IPS-18a (cell line): ENCODE measurements at regions not wholly inside any gene's neighbourhood (a gene's known extent, or its start where the extent isn't known, plus 50 kb on each side); places are given as distances from the start of the nearest gene placed in this dataset.
"Not testable (repeated sequence)": the region's sequence is repeated elsewhere in the genome, so short reads cannot be mapped to it uniquely, and the experiment has no call there.

Experiments used
- H3K27ac ChIP-seq: one replicate; pipeline ENCODE4 v1.5.1; 2013; ENCODE audit warnings: low read length
- H3K27me3 ChIP-seq: one replicate; pipeline ENCODE4 v1.6.1; 2013; ENCODE audit warnings: mild to moderate bottlenecking, low read length; ENCODE audit not compliant: control insufficient read depth, insufficient read depth
- H3K36me3 ChIP-seq: one replicate; pipeline ENCODE4 v1.6.1; 2013; ENCODE audit warnings: low read depth, low read length; ENCODE audit not compliant: control insufficient read depth
- H3K4me1 ChIP-seq: one replicate; pipeline ENCODE4 v1.6.1; 2013; ENCODE audit warnings: low read depth, low read length; ENCODE audit not compliant: control insufficient read depth
- H3K4me3 ChIP-seq: one replicate; pipeline ENCODE4 v1.5.1; 2013; ENCODE audit warnings: low read length
- H3K9ac ChIP-seq: one replicate; pipeline ENCODE4 v1.6.1; 2013; ENCODE audit warnings: mild to moderate bottlenecking, low read length, moderate library complexity
- H3K9me3 ChIP-seq: one replicate; pipeline ENCODE4 v1.6.1; 2013; ENCODE audit warnings: low read depth, low read length; ENCODE audit not compliant: control insufficient read depth

DNA sequence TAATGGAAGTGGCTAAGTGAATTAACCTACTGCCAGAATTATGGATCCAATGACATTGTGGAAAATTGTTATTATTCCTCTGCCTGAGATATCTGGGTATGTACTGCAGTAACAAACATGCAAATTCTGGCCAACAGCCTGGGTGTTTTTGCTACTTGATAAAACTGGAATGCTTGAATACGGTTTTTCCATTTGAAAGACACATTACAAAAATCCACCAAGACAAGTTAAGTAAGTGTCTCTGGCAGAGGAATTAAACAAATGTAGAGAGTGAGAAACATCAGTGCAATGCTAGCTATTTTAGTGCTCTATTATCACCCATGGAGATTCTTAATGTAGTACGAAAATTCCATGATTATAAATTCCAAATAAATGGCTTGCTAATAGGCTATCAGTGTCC, 312.4 kb upstream of the MEIS1 start:
- Histone ChIP-seq H3K4me3 (no peak overlapping the region), H3K27ac (no peak overlapping the region), H3K4me1 (no peaks in the 10 kb centered on the region), H3K36me3 (no peaks in the 10 kb centered on the region), H3K9me3 (no peaks in the 10 kb centered on the region), H3K9ac (no peak overlapping the region), H3K27me3 (no peaks in the 10 kb centered on the region)

DNA sequence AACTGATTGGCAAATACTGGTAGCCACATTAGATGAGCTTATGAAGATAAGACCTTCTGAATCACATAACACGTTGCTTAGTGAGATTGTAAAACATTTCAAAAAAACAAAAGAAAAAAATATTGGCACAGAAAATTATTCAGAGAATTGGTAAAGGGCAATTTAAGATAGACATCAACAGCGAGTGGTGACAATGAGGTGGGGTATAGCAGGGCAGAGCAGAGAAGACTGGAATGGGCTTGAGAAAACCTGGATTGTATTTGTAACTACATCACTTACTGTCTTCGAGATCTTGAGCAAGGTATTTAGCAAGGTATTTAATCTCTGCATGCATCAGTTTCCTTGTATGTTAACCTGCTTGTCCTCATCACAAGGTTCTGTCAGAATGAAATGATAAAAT, 313.0 kb upstream of the MEIS1 start:
- Histone ChIP-seq H3K4me3 (no peak overlapping the region), H3K4me1 (no peaks in the 10 kb centered on the region), H3K9me3 (no peaks in the 10 kb centered on the region), H3K36me3 (no peaks in the 10 kb centered on the region), H3K9ac (no peak overlapping the region), H3K27ac (no peak overlapping the region), H3K27me3 (no peaks in the 10 kb centered on the region)

DNA sequence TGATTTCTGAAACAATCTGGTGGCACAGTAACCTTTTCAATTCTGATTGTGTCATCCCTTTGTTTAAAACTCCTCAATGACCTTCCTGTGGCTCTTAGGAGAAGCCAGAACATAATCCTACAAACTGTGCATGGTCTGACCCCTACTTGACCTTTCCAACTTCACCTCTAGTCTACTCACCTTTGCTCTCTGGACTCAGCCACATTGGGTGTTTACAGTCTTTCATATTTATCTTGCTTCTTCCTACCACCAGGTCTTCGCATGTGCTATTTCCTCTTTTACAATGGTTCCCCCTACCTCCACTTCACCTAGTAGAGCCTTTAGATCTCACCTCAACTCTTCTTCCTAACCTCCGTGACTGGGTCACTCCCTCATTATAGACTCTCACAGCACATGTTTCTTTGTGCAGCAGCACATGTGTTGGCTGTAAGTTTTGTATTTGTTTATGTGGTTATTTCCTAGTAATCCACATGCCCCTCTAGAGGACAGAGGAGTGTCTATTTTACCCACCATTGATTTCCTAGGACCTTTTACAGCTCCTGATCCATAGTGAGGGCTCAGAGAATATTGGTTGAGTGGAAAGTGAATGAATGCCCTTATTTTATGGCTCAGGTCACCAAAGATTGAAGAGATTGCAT, 320.8 kb upstream of the MEIS1 start:
- Histone ChIP-seq H3K27ac (no peak overlapping the region), H3K9ac (no peak overlapping the region), H3K9me3 (no peaks in the 10 kb centered on the region), H3K27me3 (no peaks in the 10 kb centered on the region), H3K4me1 (no peaks in the 10 kb centered on the region), H3K36me3 (no peaks in the 10 kb centered on the region), H3K4me3 (no peak overlapping the region)

DNA sequence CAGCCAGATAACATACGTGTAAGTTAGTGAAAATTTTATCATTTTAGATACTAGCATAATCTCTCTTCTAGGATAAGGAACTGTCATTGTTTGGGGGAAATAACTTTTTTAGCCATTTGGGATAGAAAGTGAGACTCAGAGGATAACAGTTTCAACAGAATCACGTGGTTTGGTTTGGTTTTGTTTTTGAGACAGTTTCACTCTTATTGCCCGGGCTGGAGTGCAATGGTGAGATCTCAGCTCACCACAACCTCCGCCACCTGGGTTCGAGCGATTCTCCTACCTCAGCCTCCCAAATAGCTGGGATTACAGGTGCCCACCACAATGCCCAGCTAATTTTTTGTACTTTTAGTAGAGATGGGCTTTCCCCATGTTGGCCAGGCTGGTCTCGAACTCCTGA, 323.2 kb upstream of the MEIS1 start:
- H3K27me3 ChIP-seq = no peaks in the 10 kb centered on the region
- no peak overlapping the region for H3K4me3 ChIP-seq

DNA sequence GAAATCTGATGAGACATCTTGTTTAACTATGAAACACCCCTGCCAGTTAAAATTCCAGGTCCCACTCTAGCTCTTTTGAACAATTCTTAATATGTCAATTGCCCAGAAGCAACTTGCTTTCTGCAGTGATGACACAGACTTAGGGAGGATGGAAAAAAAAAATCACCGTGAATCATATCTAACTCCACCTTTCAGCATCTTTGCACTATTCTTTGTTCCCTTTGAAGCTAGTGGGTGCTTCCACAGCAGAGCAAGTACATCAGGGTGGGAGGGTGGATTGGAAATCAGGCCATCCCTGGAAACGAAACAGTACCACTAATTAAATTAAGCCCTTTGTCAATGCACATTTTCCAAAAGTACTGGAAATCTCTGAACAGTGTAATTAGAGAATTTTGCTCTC, 324.3 kb upstream of the MEIS1 start:
- H3K9ac ChIP-seq = no peak overlapping the region
- H3K4me1 ChIP-seq = peaks cover 7% of the 10 kb centered on the region
- no peak overlapping the region for H3K4me3 ChIP-seq
- H3K27me3 ChIP-seq = no peaks in the 10 kb centered on the region
- H3K27ac ChIP-seq = no peak overlapping the region
- H3K9me3 ChIP-seq = no peaks in the 10 kb centered on the region
- no peaks in the 10 kb centered on the region for H3K36me3 ChIP-seq

More for the DNA sequence above, 323.2 kb upstream of the MEIS1 start:
- Histone ChIP-seq H3K9me3 (no peaks in the 10 kb centered on the region), H3K4me1 (peaks cover 7% of the 10 kb centered on the region), H3K9ac (no peak overlapping the region), H3K36me3 (no peaks in the 10 kb centered on the region), H3K27ac (no peak overlapping the region)

DNA sequence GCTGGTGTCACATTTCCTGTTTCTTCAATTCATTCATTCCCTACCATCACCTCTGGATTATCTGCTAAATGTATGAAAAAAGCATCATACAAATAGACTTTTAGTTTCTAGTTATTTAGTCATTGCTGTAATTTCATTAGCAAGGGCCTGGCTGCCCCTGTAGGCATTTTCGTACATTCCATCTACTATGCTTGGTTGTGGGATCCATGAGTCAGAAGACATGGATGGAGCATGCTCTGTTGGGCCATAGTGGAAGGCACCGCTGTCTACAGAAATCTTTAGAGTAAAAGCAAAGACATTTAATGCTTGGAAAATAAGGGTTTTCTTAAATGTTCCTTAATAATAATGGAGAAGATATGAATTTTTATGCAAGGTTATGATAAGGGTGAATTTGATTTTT, 324.8 kb upstream of the MEIS1 start:
- H3K4me3 ChIP-seq = no peak overlapping the region
- H3K27me3 ChIP-seq = no peaks in the 10 kb centered on the region
- H3K36me3 ChIP-seq = no peaks in the 10 kb centered on the region
- H3K9me3 ChIP-seq = no peaks in the 10 kb centered on the region
- no peak overlapping the region for H3K9ac ChIP-seq
- no peak overlapping the region for H3K27ac ChIP-seq
- H3K4me1 ChIP-seq = peaks cover 7% of the 10 kb centered on the region

DNA sequence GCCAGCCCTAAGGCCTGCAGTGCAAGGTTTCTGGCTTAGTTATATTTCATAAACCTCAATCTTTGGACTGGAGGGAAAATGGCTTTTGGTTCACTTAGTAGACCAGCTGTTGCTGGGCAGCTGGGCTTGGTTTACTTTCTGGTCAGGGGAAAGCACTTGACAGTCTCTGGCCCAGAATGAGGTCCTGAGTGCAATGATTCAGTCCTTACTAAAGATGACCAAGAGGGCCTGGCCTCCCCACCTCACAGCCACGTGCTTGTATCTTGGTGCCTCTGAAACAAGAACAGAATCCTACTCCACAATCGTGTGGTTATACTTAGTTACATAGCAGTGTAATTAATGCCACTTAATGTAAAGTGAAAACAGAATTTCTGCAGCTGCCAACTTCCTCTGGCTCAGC, 325.5 kb upstream of the MEIS1 start:
- Histone ChIP-seq H3K36me3 (no peaks in the 10 kb centered on the region), H3K4me3 (no peak overlapping the region), H3K9ac (no peak overlapping the region), H3K27ac (no peak overlapping the region), H3K4me1 (peaks cover 7% of the 10 kb centered on the region), H3K27me3 (no peaks in the 10 kb centered on the region), H3K9me3 (no peaks in the 10 kb centered on the region)

DNA sequence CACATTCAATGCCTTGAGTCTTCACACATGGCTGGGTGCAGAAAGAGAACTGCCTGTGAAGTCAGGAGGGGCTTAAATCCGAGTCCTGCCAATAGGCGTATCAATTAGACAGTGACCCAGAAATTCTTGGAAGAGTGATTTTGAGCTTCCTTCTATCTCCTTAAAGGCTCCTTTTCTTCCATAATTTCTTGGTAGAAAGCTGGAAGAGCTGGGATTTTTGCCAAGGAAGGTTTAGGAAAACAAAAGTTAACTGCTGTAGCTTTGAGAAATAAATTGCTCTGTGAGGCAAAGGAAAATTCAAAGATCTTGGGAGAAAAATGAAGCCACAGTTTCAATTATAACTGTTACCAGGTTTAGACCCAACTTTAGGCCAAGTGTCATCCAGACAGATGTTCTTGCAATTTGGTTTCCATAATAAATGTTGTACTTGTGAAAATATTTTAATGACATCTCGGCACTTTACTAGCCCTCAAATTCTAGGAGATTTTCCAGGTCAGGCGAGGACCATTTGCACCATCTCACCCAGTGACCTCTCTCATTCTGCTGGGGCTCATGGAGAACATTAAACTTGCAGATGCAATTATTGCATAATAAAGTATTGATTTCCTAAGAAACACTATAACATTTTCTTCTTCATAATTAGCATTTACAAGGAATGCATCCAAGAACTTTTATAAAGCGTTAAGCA, 329.7 kb upstream of the MEIS1 start:
- no peak overlapping the region for H3K4me3 ChIP-seq

DNA sequence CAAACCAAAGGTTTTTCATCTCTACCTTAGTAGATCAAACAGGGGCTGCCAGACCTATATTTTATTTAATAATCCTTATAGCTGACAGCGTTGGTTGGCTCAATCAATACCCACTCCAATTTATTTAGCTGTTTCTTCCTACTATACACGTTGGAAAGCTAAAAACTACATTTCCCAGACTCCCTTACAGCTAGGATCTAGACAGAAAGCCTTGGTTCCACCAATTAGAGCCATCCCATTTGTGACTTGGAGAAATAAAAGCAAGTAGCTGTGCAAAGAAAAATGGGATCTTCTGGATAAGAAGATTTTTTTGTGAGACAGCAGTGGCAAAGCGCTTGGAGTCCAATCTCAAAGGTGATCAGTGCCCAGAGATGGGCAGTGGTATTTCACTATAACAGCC, 331.3 kb upstream of the MEIS1 start:
- H3K27me3 ChIP-seq = no peaks in the 10 kb centered on the region
- H3K27ac ChIP-seq = no peak overlapping the region
- H3K36me3 ChIP-seq = no peaks in the 10 kb centered on the region
- H3K9me3 ChIP-seq = no peaks in the 10 kb centered on the region
- H3K4me1 ChIP-seq = peaks cover 7% of the 10 kb centered on the region
- H3K4me3 ChIP-seq = no peak overlapping the region
- H3K9ac ChIP-seq = no peak overlapping the region

More for the DNA sequence above, 329.7 kb upstream of the MEIS1 start:
- no peaks in the 10 kb centered on the region for H3K9me3 ChIP-seq
- no peaks in the 10 kb centered on the region for H3K27me3 ChIP-seq
- H3K36me3 ChIP-seq = no peaks in the 10 kb centered on the region
- peaks cover 7% of the 10 kb centered on the region for H3K4me1 ChIP-seq
- H3K27ac ChIP-seq = no peak overlapping the region
- H3K9ac ChIP-seq = no peak overlapping the region

DNA sequence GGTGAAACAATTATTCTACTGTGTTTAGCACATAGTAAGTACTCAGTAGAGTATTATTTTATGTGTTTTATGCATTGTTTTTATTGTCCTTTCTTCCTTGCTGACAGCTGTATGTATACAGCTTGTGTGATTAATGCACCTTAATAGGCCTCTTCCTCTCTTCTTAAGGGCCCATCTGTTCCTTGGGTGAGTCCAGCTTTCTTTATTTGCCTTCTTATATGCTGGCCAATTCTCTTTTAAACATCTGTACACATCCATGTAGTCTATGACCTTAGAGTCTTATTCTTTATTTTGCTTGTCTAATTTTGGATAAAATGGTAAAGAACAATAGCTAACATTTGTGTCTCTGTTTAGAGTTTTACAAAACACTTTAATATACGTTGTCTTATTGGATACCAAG, 333.7 kb upstream of the MEIS1 start:
- Histone ChIP-seq H3K36me3 (no peaks in the 10 kb centered on the region), H3K9me3 (no peaks in the 10 kb centered on the region), H3K4me3 (no peak overlapping the region), H3K4me1 (no peaks in the 10 kb centered on the region), H3K27ac (no peak overlapping the region), H3K9ac (no peak overlapping the region), H3K27me3 (no peaks in the 10 kb centered on the region)

DNA sequence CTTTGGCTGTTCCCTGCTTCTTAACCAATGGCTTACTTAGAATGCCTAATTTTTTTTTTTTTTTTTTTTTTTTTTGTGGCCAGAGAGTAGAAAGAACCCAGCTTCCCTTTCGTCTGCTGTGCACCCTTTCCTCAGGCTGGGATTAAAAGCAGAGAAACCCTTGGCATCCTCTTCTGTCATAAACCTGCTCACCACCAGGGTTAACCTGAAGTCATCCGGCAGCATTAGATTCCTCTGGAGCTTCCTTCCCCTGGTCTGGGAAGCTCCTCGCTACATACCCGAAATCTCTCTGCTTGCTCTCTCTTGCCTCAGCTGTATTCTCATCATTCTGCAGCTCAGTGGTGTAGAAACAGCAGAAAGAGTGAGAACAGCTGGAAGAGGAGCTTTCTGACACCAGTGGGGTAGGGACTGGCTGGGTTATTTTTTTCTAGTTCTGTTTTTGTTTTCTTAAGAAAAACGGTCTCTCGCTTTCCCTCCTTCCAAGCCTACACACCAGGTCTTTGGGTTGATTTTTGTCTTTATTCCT, 339.0 kb upstream of the MEIS1 start:
- Histone ChIP-seq H3K27ac (no peak overlapping the region), H3K27me3 (no peaks in the 10 kb centered on the region), H3K9me3 (no peaks in the 10 kb centered on the region)

DNA sequence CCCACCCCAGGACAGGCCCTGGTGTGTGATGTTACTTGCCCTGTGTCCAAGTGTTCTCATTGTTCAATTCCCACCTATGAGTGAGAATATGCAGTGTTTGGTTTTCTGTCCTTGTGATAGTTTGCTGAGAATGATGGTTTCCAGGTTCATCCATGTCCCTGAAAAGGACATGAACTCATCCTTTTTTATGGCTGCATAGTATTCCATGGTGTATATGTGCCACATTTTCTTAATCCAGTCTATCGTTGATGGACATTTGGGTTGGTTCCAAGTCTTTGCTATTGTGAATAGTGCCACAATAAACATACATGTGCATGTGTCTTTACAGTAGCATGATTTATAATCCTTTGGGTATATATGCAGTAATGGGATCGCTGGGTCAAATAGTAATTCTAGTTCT, 340.2 kb upstream of the MEIS1 start:
- H3K4me3 ChIP-seq, H3K9ac ChIP-seq, H3K9me3 ChIP-seq, H3K4me1 ChIP-seq, H3K27me3 ChIP-seq, H3K27ac ChIP-seq, H3K36me3 ChIP-seq: not testable (repeated sequence)

More for the DNA sequence above, 339.0 kb upstream of the MEIS1 start:
- no peaks in the 10 kb centered on the region for H3K36me3 ChIP-seq
- H3K4me3 ChIP-seq = no peak overlapping the region
- no peaks in the 10 kb centered on the region for H3K4me1 ChIP-seq
- no peak overlapping the region for H3K9ac ChIP-seq
